ENCODE measurements at regions not wholly inside any gene's neighbourhood (a gene's known extent, or its start where the extent isn't known, plus 50 kb on each side); places are given as distances from the start of the nearest gene placed in this dataset.

GRCh38 chr13:63011996-63012395, 1596.3 kb upstream of the PCDH20 start:
- TF ChIP-seq CTCF (conservative IDR thresholded peaks at IDR 0.05; ENCODE audit: low read depth, low read length) = no peak
- no peak for TF ChIP-seq POLR2A (IDR thresholded peaks at IDR 0.05; ENCODE audit: low read depth, low read length)
- TF ChIP-seq CHD1 (IDR thresholded peaks at IDR 0.05; ENCODE audit: low read depth, low read length) = no peak
- no peak for TF ChIP-seq FOS (IDR thresholded peaks at IDR 0.05; ENCODE audit: low read depth, low read length)
- no peak for TF ChIP-seq SMC3 (IDR thresholded peaks at IDR 0.05; ENCODE audit: low read depth, low read length)
- no peak for TF ChIP-seq BHLHE40 (IDR thresholded peaks at IDR 0.05; ENCODE audit: low read depth, low read length)
- no peak for TF ChIP-seq RCOR1 (IDR thresholded peaks at IDR 0.05; ENCODE audit: insufficient replicate concordance, low read length)
- no peak for TF ChIP-seq ELK1 (IDR thresholded peaks at IDR 0.05; ENCODE audit: borderline replicate concordance, low read depth, low read length)
- no peak for TF ChIP-seq RFX5 (IDR thresholded peaks at IDR 0.05; ENCODE audit: low read depth, low read length)
